Breast epithelium (tissue), 3 donors: ENCODE measurements at regions not wholly inside any gene's neighbourhood (a gene's known extent, or its start where the extent isn't known, plus 50 kb on each side); places are given as distances from the start of the nearest gene placed in this dataset.

Source experiments
- CTCF ChIP-seq, 3 donors: fragments of 450-650 bp; IDR thresholded peaks; one replicate each; pipeline ENCODE4 v1.5.1; 2016 to 2017; ENCODE audit warnings: antibody characterized with exemption in 3 of 3, mild to moderate bottlenecking in 3 of 3, moderate library complexity in 3 of 3
- POLR2AphosphoS5 ChIP-seq, 3 donors: sonication (generic); formaldehyde crosslinking; IDR thresholded peaks; one replicate each; pipeline ENCODE4 v1.6.1; 2017; ENCODE audit warnings: antibody characterized with exemption in 3 of 3

- TF ChIP-seq POLR2AphosphoS5 (IDR thresholded peaks at IDR 0.05) (no peak), CTCF (IDR thresholded peaks at IDR 0.05) (no peak)
Observed at GRCh38 chr14:81673930-81674329, 140.3 kb upstream of the SEL1L start.
